ENCODE measurements at regions not wholly inside any gene's neighbourhood (a gene's known extent, or its start where the extent isn't known, plus 50 kb on each side); places are given as distances from the start of the nearest gene placed in this dataset.

DNA sequence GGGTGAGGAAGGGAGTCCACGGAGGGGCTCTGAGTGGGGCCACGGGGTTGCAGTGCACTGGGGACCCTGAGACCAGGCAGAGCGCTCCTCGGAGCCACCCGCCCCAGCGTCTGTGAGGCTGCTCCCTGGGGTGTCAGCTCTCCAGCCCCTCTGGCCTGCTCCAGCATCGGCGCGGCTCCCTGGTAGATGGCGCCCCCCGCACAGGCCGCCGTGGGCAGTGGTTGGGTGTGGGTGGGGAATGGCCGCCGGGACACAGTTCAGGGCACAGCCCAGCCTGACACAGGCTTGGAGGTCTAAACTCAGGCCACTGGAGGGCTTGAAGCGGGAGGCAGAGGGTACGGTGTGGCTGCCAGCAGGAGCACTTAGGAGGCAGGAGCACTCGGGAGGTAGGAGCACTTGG, 222.6 kb upstream of the PPP2R2D start:
- no peak overlapping the region for H3K4me3 ChIP-seq (ENCODE audit: low read length)
- TF ChIP-seq, protein P1, sequence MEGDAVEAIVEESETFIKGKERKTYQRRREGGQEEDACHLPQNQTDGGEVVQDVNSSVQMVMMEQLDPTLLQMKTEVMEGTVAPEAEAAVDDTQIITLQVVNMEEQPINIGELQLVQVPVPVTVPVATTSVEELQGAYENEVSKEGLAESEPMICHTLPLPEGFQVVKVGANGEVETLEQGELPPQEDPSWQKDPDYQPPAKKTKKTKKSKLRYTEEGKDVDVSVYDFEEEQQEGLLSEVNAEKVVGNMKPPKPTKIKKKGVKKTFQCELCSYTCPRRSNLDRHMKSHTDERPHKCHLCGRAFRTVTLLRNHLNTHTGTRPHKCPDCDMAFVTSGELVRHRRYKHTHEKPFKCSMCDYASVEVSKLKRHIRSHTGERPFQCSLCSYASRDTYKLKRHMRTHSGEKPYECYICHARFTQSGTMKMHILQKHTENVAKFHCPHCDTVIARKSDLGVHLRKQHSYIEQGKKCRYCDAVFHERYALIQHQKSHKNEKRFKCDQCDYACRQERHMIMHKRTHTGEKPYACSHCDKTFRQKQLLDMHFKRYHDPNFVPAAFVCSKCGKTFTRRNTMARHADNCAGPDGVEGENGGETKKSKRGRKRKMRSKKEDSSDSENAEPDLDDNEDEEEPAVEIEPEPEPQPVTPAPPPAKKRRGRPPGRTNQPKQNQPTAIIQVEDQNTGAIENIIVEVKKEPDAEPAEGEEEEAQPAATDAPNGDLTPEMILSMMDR (conservative IDR thresholded peaks at IDR 0.05; ENCODE audit: low read depth, low read length) = no peak
- TF ChIP-seq EZH2phosphoT487 (IDR thresholded peaks at IDR 0.05; ENCODE audit: borderline replicate concordance, low read length) (no peak), EZH2 (IDR thresholded peaks at IDR 0.05; ENCODE audit: low read length, unreplicated experiment) (no peak)
- ChIA-PET POLR2A (ENCODE audit: unreplicated experiment) (no interaction called here), CTCF (no interaction called here)
- no TSS peak for BruUV-seq (replicated peaks)
- ATAC-seq (no peak), DNase-seq (no peak)
- H3K4me1 ChIP-seq (ENCODE audit: insufficient read depth, low read length) = no peaks in the 10 kb centered on the region
- intact Hi-C loops (cut with micrococcal nuclease) = no loop called here
- no peak overlapping the region for H3K4me2 ChIP-seq (ENCODE audit: low read length)
- no peaks in the 10 kb centered on the region for H3K79me2 ChIP-seq (ENCODE audit: low read length)
- no peaks in the 10 kb centered on the region for H4K20me1 ChIP-seq (ENCODE audit: low read length)
- no peaks in the 10 kb centered on the region for H3F3A ChIP-seq (ENCODE audit: low read length, unreplicated experiment)
- no peaks in the 10 kb centered on the region for H3K9me2 ChIP-seq (replicated peaks; ENCODE audit: low read length)
- no peak overlapping the region for H3K9ac ChIP-seq (ENCODE audit: low read length)
- no peaks in the 10 kb centered on the region for H3K9me3 ChIP-seq (ENCODE audit: low read length)
- no peaks in the 10 kb centered on the region for H3K36me3 ChIP-seq (ENCODE audit: low read depth, low read length)
- H2AFZ ChIP-seq (ENCODE audit: low read length) = no peak overlapping the region
- peaks cover 13% of the 10 kb centered on the region for H3K27me3 ChIP-seq (ENCODE audit: low read length)
- H3K27ac ChIP-seq (ENCODE audit: low read length) = no peak overlapping the region

DNA sequence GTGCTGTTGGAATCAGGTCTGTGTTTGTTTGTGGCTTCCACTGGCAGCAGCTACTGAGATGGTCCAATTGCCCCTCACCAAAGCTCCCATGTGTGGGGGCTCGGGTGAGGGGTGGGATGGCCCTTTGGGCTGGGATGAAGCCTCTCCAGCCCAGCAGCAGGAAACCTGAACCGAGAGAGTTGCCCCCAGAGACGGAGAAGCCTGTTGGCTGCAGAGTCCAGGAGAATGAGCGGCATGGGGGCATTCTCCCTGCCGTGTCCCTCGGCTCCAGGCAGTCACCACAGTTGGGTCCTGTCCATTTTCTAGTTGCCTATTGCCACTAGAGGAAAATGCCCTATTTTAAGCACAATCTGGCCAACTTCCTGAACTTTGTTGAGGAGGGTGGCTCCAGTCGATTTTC, 222.2 kb upstream of the PPP2R2D start:
- Histone ChIP-seq H3K9ac (ENCODE audit: low read length) (no peak overlapping the region), H4K20me1 (ENCODE audit: low read length) (no peaks in the 10 kb centered on the region), H3K4me3 (ENCODE audit: low read length) (no peak overlapping the region), H3K4me1 (ENCODE audit: insufficient read depth, low read length) (no peaks in the 10 kb centered on the region), H3K9me3 (ENCODE audit: low read length) (no peaks in the 10 kb centered on the region), H3F3A (ENCODE audit: low read length, unreplicated experiment) (no peaks in the 10 kb centered on the region), H2AFZ (ENCODE audit: low read length) (no peak overlapping the region), H3K9me2 (replicated peaks; ENCODE audit: low read length) (no peaks in the 10 kb centered on the region), H3K4me2 (ENCODE audit: low read length) (no peak overlapping the region), H3K36me3 (ENCODE audit: low read depth, low read length) (no peaks in the 10 kb centered on the region), H3K27ac (ENCODE audit: low read length) (no peak overlapping the region), H3K79me2 (ENCODE audit: low read length) (no peaks in the 10 kb centered on the region), H3K27me3 (ENCODE audit: low read length) (peaks cover 13% of the 10 kb centered on the region)
- POLR2A ChIA-PET (ENCODE audit: unreplicated experiment) = no interaction called here
- CTCF ChIA-PET = no interaction called here
- intact Hi-C loops (cut with micrococcal nuclease) = no loop called here
- ATAC-seq (no peak), DNase-seq (no peak)
- TF ChIP-seq EZH2phosphoT487 (IDR thresholded peaks at IDR 0.05; ENCODE audit: borderline replicate concordance, low read length) (no peak), EZH2 (IDR thresholded peaks at IDR 0.05; ENCODE audit: low read length, unreplicated experiment) (no peak)
- TF ChIP-seq, protein P1 (conservative IDR thresholded peaks at IDR 0.05; ENCODE audit: low read depth, low read length) = no peak
- BruUV-seq (replicated peaks) = no TSS peak

DNA sequence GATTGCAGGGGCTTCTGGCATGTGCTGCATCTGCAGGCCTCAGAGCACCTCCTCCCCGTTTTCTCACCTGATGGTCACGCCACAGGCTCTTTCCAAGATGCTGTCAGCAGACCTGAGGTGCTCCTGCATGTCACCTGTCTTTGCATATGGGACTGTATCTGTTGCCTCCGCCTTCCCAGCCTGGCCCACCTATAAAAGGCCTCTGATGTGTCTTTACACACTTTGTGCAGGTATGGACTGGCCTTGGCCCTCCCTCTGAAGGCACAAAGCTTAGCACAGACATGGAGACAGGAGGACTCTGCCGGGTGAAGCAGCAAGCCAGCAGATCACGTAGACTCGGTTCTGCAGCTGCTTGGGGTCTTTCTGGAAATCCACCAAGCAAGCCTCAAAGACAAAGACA, 220.9 kb upstream of the PPP2R2D start:
- H3K9me3 ChIP-seq (ENCODE audit: low read length) = no peaks in the 10 kb centered on the region
- H3K27me3 ChIP-seq (ENCODE audit: low read length) = peaks cover 13% of the 10 kb centered on the region
- no peak overlapping the region for H3K4me2 ChIP-seq (ENCODE audit: low read length)
- H3K4me1 ChIP-seq (ENCODE audit: insufficient read depth, low read length) = no peaks in the 10 kb centered on the region
- no peaks in the 10 kb centered on the region for H3F3A ChIP-seq (ENCODE audit: low read length, unreplicated experiment)
- CTCF ChIA-PET = no interaction called here
- no peaks in the 10 kb centered on the region for H4K20me1 ChIP-seq (ENCODE audit: low read length)
- POLR2A ChIA-PET (ENCODE audit: unreplicated experiment) = no interaction called here
- intact Hi-C loops (cut with micrococcal nuclease) = no loop called here
- no peak overlapping the region for H3K4me3 ChIP-seq (ENCODE audit: low read length)
- DNase-seq (no peak), ATAC-seq (no peak)
- no TSS peak for BruUV-seq (replicated peaks)
- H3K9me2 ChIP-seq (replicated peaks; ENCODE audit: low read length) = no peaks in the 10 kb centered on the region
- H3K27ac ChIP-seq (ENCODE audit: low read length) = no peak overlapping the region
- no peaks in the 10 kb centered on the region for H3K36me3 ChIP-seq (ENCODE audit: low read depth, low read length)
- TF ChIP-seq EZH2 (IDR thresholded peaks at IDR 0.05; ENCODE audit: low read length, unreplicated experiment) = no peak
- TF ChIP-seq, protein P1 (conservative IDR thresholded peaks at IDR 0.05; ENCODE audit: low read depth, low read length) = no peak
- no peak for TF ChIP-seq EZH2phosphoT487 (IDR thresholded peaks at IDR 0.05; ENCODE audit: borderline replicate concordance, low read length)
- H2AFZ ChIP-seq (ENCODE audit: low read length) = no peak overlapping the region
- H3K79me2 ChIP-seq (ENCODE audit: low read length) = no peaks in the 10 kb centered on the region
- no peak overlapping the region for H3K9ac ChIP-seq (ENCODE audit: low read length)
